ENCODE measurements at regions not wholly inside any gene's neighbourhood (a gene's known extent, or its start where the extent isn't known, plus 50 kb on each side); places are given as distances from the start of the nearest gene placed in this dataset.

DNA sequence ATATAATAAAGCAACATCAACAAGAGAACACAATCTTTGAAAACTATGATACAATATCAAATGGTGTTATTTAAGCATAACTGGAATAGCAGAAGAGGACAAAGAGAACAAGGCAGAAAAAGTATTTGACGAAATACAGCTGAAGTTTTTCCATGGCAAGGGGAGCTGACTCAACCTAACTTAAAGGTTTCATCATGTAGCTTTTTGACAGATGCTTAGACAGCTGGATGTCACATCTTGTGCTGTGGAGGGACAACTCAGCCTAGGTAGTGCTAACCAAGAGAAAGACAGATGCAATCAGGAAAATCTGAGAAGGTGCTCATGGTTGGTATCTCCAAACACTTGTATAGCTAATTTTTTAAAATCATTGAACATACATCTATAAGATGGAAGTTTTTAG is 208.2 kb downstream of the TFEC start:
- Mint-ChIP-seq H3K27ac (no peak overlapping the region), H3K9me3 (ENCODE audit: insufficient read depth) (no peaks in the 10 kb centered on the region), H3K4me1 (no peaks in the 10 kb centered on the region), H3K4me3 (no peak overlapping the region), H3K27me3 (no peaks in the 10 kb centered on the region)
- Histone ChIP-seq H3K27ac (ENCODE audit: low read length in 2 of 2) (no peak overlapping the region), H3K4me3 (ENCODE audit: control extremely low read depth in 1 of 5, extremely low read depth in 1 of 5, insufficient read depth in 1 of 5, low read depth in 2 of 5, low read length in 4 of 5) (no peak overlapping the region), H3K4me2 (replicated peaks; ENCODE audit: low read depth, low read length, poor library complexity, severe bottlenecking) (no peak overlapping the region), H3K9me3 (ENCODE audit: control extremely low read depth in 1 of 3, control insufficient read depth in 2 of 3, insufficient read depth in 1 of 3, low read length in 2 of 3) (no peaks in the 10 kb centered on the region), H3K27me3 (replicated peaks in 1 of 4; ENCODE audit: control extremely low read depth in 1 of 4, control insufficient read depth in 3 of 4, insufficient read depth in 4 of 4, low read length in 3 of 4) (no peaks in the 10 kb centered on the region), H3K36me3 (replicated peaks in 1 of 2; ENCODE audit: control extremely low read depth in 1 of 2, control insufficient read depth in 1 of 2, extremely low read depth in 1 of 2, insufficient read depth in 2 of 2, low read length in 1 of 2) (no peaks in the 10 kb centered on the region), H2AFZ (ENCODE audit: insufficient read depth, low read depth, low read length, poor library complexity, severe bottlenecking) (no peak overlapping the region), H3K79me2 (ENCODE audit: control insufficient read depth, insufficient read depth, low read length) (no peaks in the 10 kb centered on the region), H3K9ac (ENCODE audit: low read length) (no peak overlapping the region), H4K20me1 (ENCODE audit: control insufficient read depth, insufficient read depth, low read length, poor library complexity, severe bottlenecking) (no peaks in the 10 kb centered on the region), H3K4me1 (ENCODE audit: control insufficient read depth in 2 of 2, insufficient read depth in 2 of 2, low read length in 2 of 2) (no peaks in the 10 kb centered on the region)
- no CpG with 5 or more reads among the region's 1 CpG for WGBS (ENCODE audit: insufficient coverage)
- CTCF ChIA-PET: no interaction called here
- ATAC-seq (ENCODE audit: low read depth) (no peak), DNase-seq (no peak)
- POLR2A ChIA-PET: no interaction called here
- intact Hi-C loops (cut with micrococcal nuclease): no loop called here
- TF ChIP-seq, protein P1, sequence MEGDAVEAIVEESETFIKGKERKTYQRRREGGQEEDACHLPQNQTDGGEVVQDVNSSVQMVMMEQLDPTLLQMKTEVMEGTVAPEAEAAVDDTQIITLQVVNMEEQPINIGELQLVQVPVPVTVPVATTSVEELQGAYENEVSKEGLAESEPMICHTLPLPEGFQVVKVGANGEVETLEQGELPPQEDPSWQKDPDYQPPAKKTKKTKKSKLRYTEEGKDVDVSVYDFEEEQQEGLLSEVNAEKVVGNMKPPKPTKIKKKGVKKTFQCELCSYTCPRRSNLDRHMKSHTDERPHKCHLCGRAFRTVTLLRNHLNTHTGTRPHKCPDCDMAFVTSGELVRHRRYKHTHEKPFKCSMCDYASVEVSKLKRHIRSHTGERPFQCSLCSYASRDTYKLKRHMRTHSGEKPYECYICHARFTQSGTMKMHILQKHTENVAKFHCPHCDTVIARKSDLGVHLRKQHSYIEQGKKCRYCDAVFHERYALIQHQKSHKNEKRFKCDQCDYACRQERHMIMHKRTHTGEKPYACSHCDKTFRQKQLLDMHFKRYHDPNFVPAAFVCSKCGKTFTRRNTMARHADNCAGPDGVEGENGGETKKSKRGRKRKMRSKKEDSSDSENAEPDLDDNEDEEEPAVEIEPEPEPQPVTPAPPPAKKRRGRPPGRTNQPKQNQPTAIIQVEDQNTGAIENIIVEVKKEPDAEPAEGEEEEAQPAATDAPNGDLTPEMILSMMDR (IDR thresholded peaks at IDR 0.05): no peak
- no peak for TF ChIP-seq EZH2 (IDR thresholded peaks at IDR 0.05; ENCODE audit: borderline replicate concordance, insufficient read depth, low read depth, low read length, poor library complexity, severe bottlenecking)

DNA sequence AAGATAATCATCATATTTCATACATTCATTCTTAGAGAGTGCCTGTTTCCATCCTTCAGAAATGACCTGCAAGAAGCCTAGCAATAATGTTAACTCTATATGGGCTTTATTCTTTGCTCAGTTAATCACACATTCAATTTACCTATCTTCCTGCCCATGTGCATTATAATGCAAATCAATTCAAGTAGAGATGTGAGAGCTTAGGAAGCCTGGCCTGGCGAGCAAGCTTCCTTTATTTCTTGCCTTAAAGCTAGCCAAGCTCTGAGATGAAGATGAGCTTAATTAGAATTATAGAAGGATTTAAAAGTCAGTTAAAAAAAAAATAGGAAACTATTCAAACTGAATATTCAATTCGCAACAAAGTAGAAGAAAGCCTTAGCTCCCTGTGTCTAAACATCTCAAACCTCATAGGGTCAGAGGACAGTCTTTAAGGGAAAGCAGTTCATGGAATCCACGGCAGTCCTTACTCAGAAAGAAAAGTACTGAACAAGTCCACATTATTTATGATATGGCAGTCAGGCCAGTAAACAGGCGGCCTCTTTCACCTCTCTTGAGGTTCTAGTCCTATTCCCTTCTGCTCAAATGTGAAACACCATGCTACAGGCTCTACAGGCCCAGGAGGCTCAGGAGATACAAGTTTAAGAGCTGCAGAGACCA is 214.1 kb downstream of the TFEC start:
- 100% methylated on average over 1 of the region's 4 CpGs for WGBS (ENCODE audit: insufficient coverage)
- Histone ChIP-seq H3K79me2 (ENCODE audit: control insufficient read depth, insufficient read depth, low read length) (no peaks in the 10 kb centered on the region), H3K4me3 (ENCODE audit: control extremely low read depth in 1 of 5, extremely low read depth in 1 of 5, insufficient read depth in 1 of 5, low read depth in 2 of 5, low read length in 4 of 5) (no peak overlapping the region), H2AFZ (ENCODE audit: insufficient read depth, low read depth, low read length, poor library complexity, severe bottlenecking) (no peak overlapping the region), H3K9me3 (ENCODE audit: control extremely low read depth in 1 of 3, control insufficient read depth in 2 of 3, insufficient read depth in 1 of 3, low read length in 2 of 3) (no peaks in the 10 kb centered on the region), H3K9ac (ENCODE audit: low read length) (no peak overlapping the region), H3K4me2 (replicated peaks; ENCODE audit: low read depth, low read length, poor library complexity, severe bottlenecking) (no peak overlapping the region), H3K27ac (ENCODE audit: low read length in 2 of 2) (no peak overlapping the region), H3K27me3 (replicated peaks in 1 of 4; ENCODE audit: control extremely low read depth in 1 of 4, control insufficient read depth in 3 of 4, insufficient read depth in 4 of 4, low read length in 3 of 4) (peaks cover 0 to 4% (median 0%) of the 10 kb centered on the region in 4 experiments), H4K20me1 (ENCODE audit: control insufficient read depth, insufficient read depth, low read length, poor library complexity, severe bottlenecking) (no peaks in the 10 kb centered on the region), H3K4me1 (ENCODE audit: control insufficient read depth in 2 of 2, insufficient read depth in 2 of 2, low read length in 2 of 2) (no peaks in the 10 kb centered on the region), H3K36me3 (replicated peaks in 1 of 2; ENCODE audit: control extremely low read depth in 1 of 2, control insufficient read depth in 1 of 2, extremely low read depth in 1 of 2, insufficient read depth in 2 of 2, low read length in 1 of 2) (no peaks in the 10 kb centered on the region)
- no peak overlapping the region for H3K27ac Mint-ChIP-seq
- no peak for ATAC-seq (ENCODE audit: low read depth)
- ChIA-PET CTCF (no interaction called here), POLR2A (no interaction called here)
- no peak for DNase-seq
- intact Hi-C loops (cut with micrococcal nuclease): no loop called here
- no peaks in the 10 kb centered on the region for H3K27me3 Mint-ChIP-seq
- no peak overlapping the region for H3K4me3 Mint-ChIP-seq
- no peaks in the 10 kb centered on the region for H3K4me1 Mint-ChIP-seq
- no peak for TF ChIP-seq EZH2 (IDR thresholded peaks at IDR 0.05; ENCODE audit: borderline replicate concordance, insufficient read depth, low read depth, low read length, poor library complexity, severe bottlenecking)
- TF ChIP-seq, protein P1 (IDR thresholded peaks at IDR 0.05): no peak
- H3K9me3 Mint-ChIP-seq (ENCODE audit: insufficient read depth): no peaks in the 10 kb centered on the region
